C4-2B (cell line): ENCODE measurements at regions not wholly inside any gene's neighbourhood (a gene's known extent, or its start where the extent isn't known, plus 50 kb on each side); places are given as distances from the start of the nearest gene placed in this dataset.

Experiments used
- CTCF ChIP-seq: fragments of 450-650 bp; conservative IDR thresholded peaks from 2 replicates; pipeline ENCODE4 v1.5.1; 2017; ENCODE audit warnings: mild to moderate bottlenecking
- ZFX ChIP-seq: fragments of 450-650 bp; IDR thresholded peaks from 2 replicates; pipeline ENCODE4 v1.6.1; 2017

- TF ChIP-seq CTCF, result no peak
- no peak for TF ChIP-seq ZFX
Measured at GRCh38 chr20:4413314-4414049, 164.4 kb upstream of the ADRA1D start.
